Heart right ventricle (tissue), 16 donors: ENCODE measurements at regions not wholly inside any gene's neighbourhood (a gene's known extent, or its start where the extent isn't known, plus 50 kb on each side); places are given as distances from the start of the nearest gene placed in this dataset.

ENCODE experiments used
- ATAC-seq, 8 donors: fragments of 200-7000 bp; cut with Tn5 transposase; one replicate each; pipeline ENCODE4 v1.9.1; 2020; ENCODE audit warnings: mild to moderate bottlenecking in 8 of 8, moderate library complexity in 8 of 8, moderate number of reproducible peaks in 1 of 8
- DNase-seq, 2 donors: peaks; one replicate each; pipeline ENCODE4 v3.0.0-alpha.2; 2020
- H3K27ac ChIP-seq, 10 donors: fragments of 200-600 bp; sonication (generic) in 2 of 10; one replicate each; pipeline versions ENCODE4 v1.5.0 to v1.8.0; 2020 to 2022; ENCODE audit warnings: mild to moderate bottlenecking in 3 of 10
- H3K27me3 ChIP-seq, 7 donors: fragments of 200-600 bp; one replicate each; pipeline ENCODE4 v1.8.0; 2021 to 2022; ENCODE audit warnings: mild to moderate bottlenecking in 2 of 7
- H3K36me3 ChIP-seq, 9 donors: fragments of 200-600 bp; sonication (generic) in 1 of 9; one replicate each; pipeline versions ENCODE4 v1.5.0 to v1.8.0; 2020 to 2022; ENCODE audit warnings: mild to moderate bottlenecking in 2 of 9
- H3K4me1 ChIP-seq, 9 donors: fragments of 200-600 bp; sonication (generic) in 1 of 9; one replicate each; pipeline versions ENCODE4 v1.5.0 to v1.8.0; 2020 to 2022; ENCODE audit warnings: mild to moderate bottlenecking in 4 of 9
- H3K4me3 ChIP-seq, 10 donors: fragments of 200-600 bp; sonication (generic) in 2 of 10; one replicate each; pipeline versions ENCODE4 v1.5.0 to v1.8.0; 2020 to 2022; ENCODE audit warnings: mild to moderate bottlenecking in 7 of 10, moderate library complexity in 2 of 10
- H3K9me3 ChIP-seq, 11 donors: fragments of 200-600 bp in 10 of 11; sonication (generic) in 2 of 11; one replicate each; pipeline versions ENCODE4 v1.5.0 to v1.8.0; 2013 to 2022; ENCODE audit warnings: mild to moderate bottlenecking in 2 of 11, control low read depth in 1 of 11, moderate library complexity in 1 of 11
- WGBS, 2 donors: extraction: QIAGEN DNeasy Blood & Tissue Kit; methylation state at CpG; one replicate each; pipeline ENCODE4 v1.1.7; 2013; ENCODE audit warnings: inconsistent platforms in 1 of 2; 5-methylcytosine and 5-hydroxymethylcytosine counted together
- intact Hi-C, 10 donors: fragments of 100-400 bp; cut with DNase I; formaldehyde crosslinking; loops; one replicate each; pipeline versions ENCODE4 v1.11.1 to v1.14.2; 2022
- TF ChIP-seq, protein P1 (sequence below), 9 donors: fragments of 200-600 bp; sonication (generic) in 2 of 9; IDR thresholded peaks; one replicate each; pipeline versions ENCODE4 v1.5.0 to v1.8.0; 2021 to 2022; ENCODE audit warnings: antibody characterized with exemption in 9 of 9, mild to moderate bottlenecking in 5 of 9, moderate library complexity in 1 of 9
- donor health status: Arrhythmogenic right ventricular cardiomyopathy.
- donor health status: ischemic (EF 13 %, LVEDD 7.1; RV severe dilation, severe dysfunction).
- donor health status: healthy with polysubstance abuse.
- donor health status: DM: no; HTN: yes; CAD: no.
- donor health status: DM: no; HTN: no; CAD: no.
- donor health status: ischemic (EF 25% LVEDD 6.9; RV normal size, moderate dysfunction).
- donor health status: ischemic (EF 25% LVEDD 5.7; RV mildly dilated, moderate dysfunction).
- donor health status: healthy.
- donor health status: DM: yes; HTN: yes; CAD: no.
- donor health status: Ischemic cardiomyopathy.
- donor health status: ischemic (EF 35%, LVEDD 5.7; RV mildly dilated, moderate dysfunction).
- donor health status: nonischemic (EF 11% LVEDD 7.7; RV severe dilation, severe dysfunction).
- donor health status: DM: yes; HTN: yes; CAD: no.
- donor health status: PGD.
- donor health status: ischemic (EF 29% LVEDD 5.4; RV normal size, mild dysfunction).
- donor health status: nonischemic (EF 23%, LVEDD 6.1; RV moderate dilation, normal function).

GRCh38 chr2:120929829-120930228, 194.2 kb downstream of the GLI2 start:
- intact Hi-C loops: no loop called here
- no peaks in the 10 kb centered on the region for H3K36me3 ChIP-seq
- no peak for DNase-seq

DNA sequence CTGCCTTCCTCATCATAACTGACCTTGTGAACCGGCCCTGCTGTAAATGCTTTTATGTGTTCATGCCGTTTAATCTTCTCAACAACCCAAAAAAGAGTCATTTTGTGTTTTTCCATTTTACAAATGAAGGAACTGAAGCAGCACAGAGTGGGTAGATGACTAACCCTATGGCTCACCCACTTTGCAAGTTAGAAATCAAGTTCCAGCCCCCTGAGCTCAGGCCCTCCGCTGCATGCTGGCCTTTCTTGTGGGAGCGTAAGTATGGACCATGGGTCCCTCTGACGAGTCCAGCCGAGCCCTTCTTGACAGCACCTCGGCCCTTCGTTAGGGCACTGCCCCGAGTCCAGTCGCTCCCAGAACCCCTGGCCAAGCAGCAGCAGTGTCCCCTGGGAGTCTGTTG, 194.6 kb downstream of the GLI2 start:
- TF ChIP-seq, protein P1, sequence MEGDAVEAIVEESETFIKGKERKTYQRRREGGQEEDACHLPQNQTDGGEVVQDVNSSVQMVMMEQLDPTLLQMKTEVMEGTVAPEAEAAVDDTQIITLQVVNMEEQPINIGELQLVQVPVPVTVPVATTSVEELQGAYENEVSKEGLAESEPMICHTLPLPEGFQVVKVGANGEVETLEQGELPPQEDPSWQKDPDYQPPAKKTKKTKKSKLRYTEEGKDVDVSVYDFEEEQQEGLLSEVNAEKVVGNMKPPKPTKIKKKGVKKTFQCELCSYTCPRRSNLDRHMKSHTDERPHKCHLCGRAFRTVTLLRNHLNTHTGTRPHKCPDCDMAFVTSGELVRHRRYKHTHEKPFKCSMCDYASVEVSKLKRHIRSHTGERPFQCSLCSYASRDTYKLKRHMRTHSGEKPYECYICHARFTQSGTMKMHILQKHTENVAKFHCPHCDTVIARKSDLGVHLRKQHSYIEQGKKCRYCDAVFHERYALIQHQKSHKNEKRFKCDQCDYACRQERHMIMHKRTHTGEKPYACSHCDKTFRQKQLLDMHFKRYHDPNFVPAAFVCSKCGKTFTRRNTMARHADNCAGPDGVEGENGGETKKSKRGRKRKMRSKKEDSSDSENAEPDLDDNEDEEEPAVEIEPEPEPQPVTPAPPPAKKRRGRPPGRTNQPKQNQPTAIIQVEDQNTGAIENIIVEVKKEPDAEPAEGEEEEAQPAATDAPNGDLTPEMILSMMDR (IDR thresholded peaks at IDR 0.05): no peak
- Histone ChIP-seq H3K27me3 (peaks cover 0 to 5% (median 0%) of the 10 kb centered on the region in 7 donors), H3K36me3 (no peaks in the 10 kb centered on the region), H3K27ac (no peak overlapping the region), H3K9me3 (peaks cover 0 to 10% (median 0%) of the 10 kb centered on the region in 11 donors), H3K4me1 (peaks cover 0 to 12% (median 1%) of the 10 kb centered on the region in 9 donors), H3K4me3 (no peak overlapping the region)
- ATAC-seq (no peak), DNase-seq (no peak)
- 94 to 96% methylated on average over 10 of the region's 10 CpGs for WGBS, 2 donors
- intact Hi-C loops: no loop called here

More at GRCh38 chr2:120929829-120930228, 194.2 kb downstream of the GLI2 start:
- Histone ChIP-seq H3K4me1 (peaks cover 0 to 8% (median 0%) of the 10 kb centered on the region in 9 donors), H3K27ac (no peak overlapping the region), H3K4me3 (no peak overlapping the region), H3K27me3 (peaks cover 0 to under 1% (median 0%) of the 10 kb centered on the region in 7 donors), H3K9me3 (peaks cover 0 to 10% (median 0%) of the 10 kb centered on the region in 11 donors)
- TF ChIP-seq, protein P1 (IDR thresholded peaks at IDR 0.05): no peak
- no peak for ATAC-seq
- 87 to 93% methylated on average over 2 of the region's 2 CpGs for WGBS, 2 donors

- Histone ChIP-seq H3K27ac (no peak overlapping the region), H3K9me3 (peaks cover 0 to 10% (median 0%) of the 10 kb centered on the region in 11 donors), H3K4me1 (peaks cover 0 to 18% (median 6%) of the 10 kb centered on the region in 9 donors), H3K27me3 (peaks cover 0 to 5% (median 0%) of the 10 kb centered on the region in 7 donors), H3K4me3 (no peak overlapping the region), H3K36me3 (no peaks in the 10 kb centered on the region)
- 94 to 95% methylated on average over 3 of the region's 3 CpGs for WGBS, 2 donors
- intact Hi-C loops: no loop called here
- DNase-seq (no peak), ATAC-seq (no peak)
- TF ChIP-seq, protein P1 (IDR thresholded peaks at IDR 0.05): no peak
Observed at GRCh38 chr2:120930864-120931263, 195.2 kb downstream of the GLI2 start.

GRCh38 chr2:120932472-120932871, 196.8 kb downstream of the GLI2 start:
- peaks cover 0 to 5% (median 0%) of the 10 kb centered on the region in 7 donors for H3K27me3 ChIP-seq
- 76 to 83% methylated on average over 7 of the region's 7 CpGs for WGBS, 2 donors
- ATAC-seq (no peak), DNase-seq (no peak)
- TF ChIP-seq, protein P1 (IDR thresholded peaks at IDR 0.05): no peak
- intact Hi-C loops: no loop called here
- peaks cover 0 to 10% (median 0%) of the 10 kb centered on the region in 11 donors for H3K9me3 ChIP-seq
- no peak overlapping the region for H3K27ac ChIP-seq
- peaks cover 0 to 27% (median 12%) of the 10 kb centered on the region in 9 donors for H3K4me1 ChIP-seq
- no peak overlapping the region for H3K4me3 ChIP-seq
- H3K36me3 ChIP-seq: no peaks in the 10 kb centered on the region
